GM13977 (cell line): ENCODE measurements at regions not wholly inside any gene's neighbourhood (a gene's known extent, or its start where the extent isn't known, plus 50 kb on each side); places are given as distances from the start of the nearest gene placed in this dataset.

Experiments
- DNase-seq: peaks from one replicate; pipeline ENCODE4 v3.0.0; 2012; ENCODE audit warnings: low spot score
- in situ Hi-C: fragments of 300-500 bp; cut with MboI; formaldehyde crosslinking; loops from one replicate; pipeline ENCODE4 v1.12.0; 2022; ENCODE audit warnings: low sequenced_read_pairs, low pct_unique_long_range_greater_than_20kb, mixed read lengths, inconsistent platforms; ENCODE audit not compliant: unreplicated experiment
- TF ChIP-seq, protein P1 (sequence below): IDR thresholded peaks from 2 replicates; pipeline ENCODE4 v1.5.1; 2012; ENCODE audit warnings: mild to moderate bottlenecking, control low read depth; ENCODE audit not compliant: insufficient read depth; ENCODE audit errors: extremely low read depth, missing control alignments

DNA sequence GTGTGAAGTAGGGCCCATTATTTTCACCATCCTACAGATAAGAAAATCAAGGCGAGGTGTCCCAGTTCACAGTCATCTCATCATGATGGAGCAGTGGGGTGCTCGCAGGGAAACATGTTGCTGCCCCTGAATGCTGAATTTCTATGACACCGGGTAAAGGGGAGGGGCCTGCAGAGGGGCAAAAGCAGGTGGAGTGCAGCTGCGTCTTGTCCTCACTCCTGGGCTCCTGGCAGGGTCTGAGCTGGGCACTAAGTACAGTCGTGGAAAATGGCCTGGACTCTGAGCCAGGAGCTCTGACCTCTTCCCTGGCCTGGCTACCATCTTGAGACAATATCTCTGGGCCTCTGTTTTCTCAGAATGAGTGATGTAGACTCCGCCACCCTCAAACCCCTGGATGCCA lies 253.1 kb upstream of the PITRM1 start:
- no peak for DNase-seq
- TF ChIP-seq, protein P1, sequence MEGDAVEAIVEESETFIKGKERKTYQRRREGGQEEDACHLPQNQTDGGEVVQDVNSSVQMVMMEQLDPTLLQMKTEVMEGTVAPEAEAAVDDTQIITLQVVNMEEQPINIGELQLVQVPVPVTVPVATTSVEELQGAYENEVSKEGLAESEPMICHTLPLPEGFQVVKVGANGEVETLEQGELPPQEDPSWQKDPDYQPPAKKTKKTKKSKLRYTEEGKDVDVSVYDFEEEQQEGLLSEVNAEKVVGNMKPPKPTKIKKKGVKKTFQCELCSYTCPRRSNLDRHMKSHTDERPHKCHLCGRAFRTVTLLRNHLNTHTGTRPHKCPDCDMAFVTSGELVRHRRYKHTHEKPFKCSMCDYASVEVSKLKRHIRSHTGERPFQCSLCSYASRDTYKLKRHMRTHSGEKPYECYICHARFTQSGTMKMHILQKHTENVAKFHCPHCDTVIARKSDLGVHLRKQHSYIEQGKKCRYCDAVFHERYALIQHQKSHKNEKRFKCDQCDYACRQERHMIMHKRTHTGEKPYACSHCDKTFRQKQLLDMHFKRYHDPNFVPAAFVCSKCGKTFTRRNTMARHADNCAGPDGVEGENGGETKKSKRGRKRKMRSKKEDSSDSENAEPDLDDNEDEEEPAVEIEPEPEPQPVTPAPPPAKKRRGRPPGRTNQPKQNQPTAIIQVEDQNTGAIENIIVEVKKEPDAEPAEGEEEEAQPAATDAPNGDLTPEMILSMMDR = no peak
- in situ Hi-C loops = no loop called here

DNA sequence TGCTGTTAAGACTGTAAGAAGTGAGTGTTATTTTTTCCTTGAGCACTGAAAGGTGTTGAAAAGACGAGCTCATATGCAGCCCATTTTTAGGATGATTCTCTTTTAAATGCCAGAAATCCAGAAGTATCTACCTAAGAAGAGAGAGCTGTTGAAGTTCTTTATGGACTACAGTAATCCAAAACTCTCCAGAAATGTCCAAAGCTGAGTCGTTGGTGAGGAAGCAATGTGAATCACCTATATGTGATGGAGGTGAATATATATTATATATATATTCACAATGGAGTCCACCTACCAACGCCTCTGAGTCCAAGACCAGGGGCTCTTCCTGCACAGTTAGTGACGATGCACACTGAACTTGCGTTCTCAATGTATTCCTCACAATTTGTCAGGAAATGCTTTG lies 252.7 kb upstream of the PITRM1 start:
- DNase-seq = no peak
- TF ChIP-seq, protein P1 = no peak
- in situ Hi-C loops = no loop called here

DNA sequence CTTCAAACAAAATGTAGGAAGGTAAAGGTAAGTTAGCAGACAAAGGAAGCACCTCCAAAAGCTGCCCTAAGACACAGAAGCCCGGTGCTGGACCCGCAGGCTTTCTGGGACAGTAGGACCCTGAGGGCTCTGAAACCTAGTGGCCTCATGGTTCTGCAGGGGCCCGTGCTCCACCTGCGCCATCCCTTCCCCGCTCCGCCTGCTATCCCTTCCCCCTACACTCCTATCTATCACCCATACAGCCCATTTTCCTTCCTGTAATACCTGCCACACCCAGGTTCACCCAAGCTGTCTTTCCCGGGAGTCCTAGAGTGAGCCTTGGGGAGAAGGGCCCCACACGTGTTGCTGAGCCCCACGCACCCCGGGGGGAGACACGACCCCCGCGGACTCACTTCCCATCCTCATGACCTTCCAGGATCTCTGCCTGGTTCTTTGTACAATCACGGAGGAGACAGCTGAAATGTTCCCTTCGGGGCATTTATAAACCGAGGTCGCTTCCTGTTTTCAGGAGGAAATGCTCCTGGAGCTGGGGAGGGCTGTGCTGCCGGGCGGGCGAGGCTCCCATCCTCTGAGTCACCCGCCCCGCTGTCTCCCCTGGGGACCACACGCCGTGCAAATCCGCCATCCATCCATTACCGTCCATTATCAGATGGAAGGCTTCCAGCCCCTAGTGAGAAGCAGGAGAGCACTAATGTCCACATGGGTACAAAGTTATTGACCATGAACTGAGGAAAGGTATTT lies 251.7 kb upstream of the PITRM1 start:
- in situ Hi-C loops = no loop called here
- no peak for DNase-seq
- TF ChIP-seq, protein P1 = no peak

DNA sequence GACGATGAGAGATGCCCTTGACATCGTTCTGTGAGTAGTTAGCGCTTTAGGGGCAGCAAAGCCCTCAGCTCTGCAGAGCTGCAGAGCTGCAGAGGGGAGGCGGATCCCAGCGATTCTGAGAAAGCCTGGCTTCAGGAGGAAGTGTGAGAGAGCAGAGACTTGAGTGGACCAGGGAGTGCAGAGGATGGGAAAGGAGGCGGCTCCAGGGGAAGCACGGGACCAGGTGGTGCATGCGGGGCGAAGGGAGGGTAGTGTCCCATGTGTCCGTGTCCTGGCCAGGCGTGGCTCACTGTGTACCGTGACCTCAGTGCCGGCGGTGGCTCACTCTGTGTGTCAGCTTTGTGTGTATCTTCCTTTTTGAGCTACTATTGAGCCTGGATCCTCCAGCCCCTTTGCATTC lies 250.8 kb upstream of the PITRM1 start:
- DNase-seq = no peak
- in situ Hi-C loops = no loop called here
- TF ChIP-seq, protein P1 = no peak

DNA sequence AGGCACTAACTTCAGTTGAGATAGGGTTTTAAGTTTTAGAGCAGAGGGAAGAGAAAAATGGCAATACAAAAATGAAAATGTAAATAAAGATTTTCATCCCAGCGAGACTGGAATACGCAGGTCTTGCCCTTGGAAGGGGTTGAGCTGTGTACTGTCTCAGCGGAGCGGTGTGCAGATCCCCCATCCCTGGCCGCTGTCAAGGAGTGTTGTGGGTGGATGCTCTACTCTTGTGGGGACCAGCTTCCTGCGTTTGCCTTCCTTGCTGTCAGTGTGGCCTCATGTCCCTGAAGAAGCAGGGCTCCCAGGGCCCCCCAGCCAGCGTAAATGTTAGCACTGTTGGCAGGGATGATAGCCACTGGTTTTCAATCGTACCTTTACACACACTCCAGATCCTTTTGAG lies 249.7 kb upstream of the PITRM1 start:
- TF ChIP-seq, protein P1 = no peak
- in situ Hi-C loops = no loop called here
- no peak for DNase-seq

DNA sequence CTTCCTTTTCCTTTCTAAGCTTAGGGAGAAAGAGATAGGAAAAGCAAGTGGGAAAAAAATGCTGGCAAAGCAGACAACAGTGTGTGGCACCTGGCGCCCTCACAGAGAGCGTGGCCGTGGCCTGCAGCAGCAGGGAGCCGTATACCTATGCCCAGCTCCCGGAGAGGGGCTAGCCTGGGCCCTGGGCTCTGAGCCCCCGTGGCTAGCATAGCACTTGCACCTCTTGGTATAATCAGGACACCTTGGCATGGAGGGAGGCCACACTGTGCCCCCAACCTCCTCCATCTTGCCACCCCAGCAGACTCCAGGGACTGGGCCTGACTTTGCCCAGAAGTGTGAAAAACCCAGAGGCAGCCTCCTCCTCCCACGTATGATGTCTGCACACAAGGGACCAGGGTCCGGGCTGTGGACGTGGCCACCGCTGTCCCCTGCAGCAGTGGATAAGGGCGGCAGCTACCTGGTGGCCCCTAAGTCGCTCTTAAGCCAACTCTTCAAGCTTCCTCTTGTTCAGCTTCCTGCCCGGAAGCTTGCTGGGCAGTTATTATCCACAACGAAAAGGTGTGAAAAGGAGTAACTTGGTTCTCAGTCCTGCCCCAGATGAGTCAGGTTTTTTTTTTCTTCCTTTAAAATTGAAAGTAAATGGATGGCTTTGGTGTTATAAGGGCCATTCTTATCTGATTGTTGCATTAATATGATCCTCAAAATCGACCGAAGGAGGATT lies 249.1 kb upstream of the PITRM1 start:
- DNase-seq = no peak
- in situ Hi-C loops = no loop called here
- TF ChIP-seq, protein P1 = no peak
